Adipocyte (in vitro differentiated cells): ENCODE measurements at regions not wholly inside any gene's neighbourhood (a gene's known extent, or its start where the extent isn't known, plus 50 kb on each side); places are given as distances from the start of the nearest gene placed in this dataset.

Source experiments
- DNase-seq: peaks from one replicate; pipeline ENCODE4 v3.0.0-alpha.2; 2015; ENCODE audit warnings: low read depth
- H3K27me3 ChIP-seq: replicated peaks from 2 replicates; pipeline ENCODE4 v1.7.0; 2013; ENCODE audit warnings: mild to moderate bottlenecking, low read length, moderate library complexity; ENCODE audit not compliant: control insufficient read depth, insufficient read depth
- H3K36me3 ChIP-seq: 2 replicates; pipeline ENCODE4 v1.7.0; 2013; ENCODE audit warnings: low read length, mild to moderate bottlenecking, moderate library complexity; ENCODE audit not compliant: control insufficient read depth, insufficient read depth, severe bottlenecking
- H3K4me1 ChIP-seq: 2 replicates; pipeline ENCODE4 v1.7.0; 2013; ENCODE audit warnings: mild to moderate bottlenecking, low read length, moderate library complexity; ENCODE audit not compliant: control insufficient read depth, insufficient read depth
- H3K4me3 ChIP-seq: 2 replicates; pipeline ENCODE4 v1.7.0; 2013; ENCODE audit warnings: mild to moderate bottlenecking, low read length, moderate library complexity
- H3K9ac ChIP-seq: 2 replicates; pipeline ENCODE4 v1.7.0; 2013; ENCODE audit warnings: mild to moderate bottlenecking, low read length, moderate library complexity
- H3K9me3 ChIP-seq: 2 replicates; pipeline ENCODE4 v1.7.0; 2013; ENCODE audit warnings: mild to moderate bottlenecking, low read length, moderate library complexity; ENCODE audit not compliant: control insufficient read depth

DNA sequence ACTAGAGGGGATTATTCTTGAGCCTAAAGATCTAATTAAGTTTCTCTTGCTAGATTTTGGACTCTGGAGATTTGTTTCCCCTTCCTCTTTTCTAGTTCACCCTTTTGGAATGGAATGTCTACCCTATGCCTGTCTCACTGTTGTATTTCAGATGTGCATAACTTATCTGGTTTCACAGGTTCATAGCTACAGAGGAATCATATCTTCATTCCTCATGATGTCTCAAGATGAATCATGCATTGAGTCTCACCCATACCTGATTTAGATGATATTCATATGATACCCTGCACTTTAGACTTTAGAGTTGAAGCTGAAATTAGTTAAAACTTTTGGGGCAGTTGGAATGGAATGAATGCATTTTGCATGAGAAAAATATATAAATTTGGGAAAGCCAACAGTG, 246.7 kb downstream of the HS3ST1 start:
- no peaks in the 10 kb centered on the region for H3K36me3 ChIP-seq
- no peak overlapping the region for H3K4me3 ChIP-seq
- H3K9ac ChIP-seq: no peak overlapping the region
- H3K9me3 ChIP-seq: no peaks in the 10 kb centered on the region
- peaks cover 3% of the 10 kb centered on the region for H3K4me1 ChIP-seq
- H3K27me3 ChIP-seq: no peaks in the 10 kb centered on the region
- no peak for DNase-seq

DNA sequence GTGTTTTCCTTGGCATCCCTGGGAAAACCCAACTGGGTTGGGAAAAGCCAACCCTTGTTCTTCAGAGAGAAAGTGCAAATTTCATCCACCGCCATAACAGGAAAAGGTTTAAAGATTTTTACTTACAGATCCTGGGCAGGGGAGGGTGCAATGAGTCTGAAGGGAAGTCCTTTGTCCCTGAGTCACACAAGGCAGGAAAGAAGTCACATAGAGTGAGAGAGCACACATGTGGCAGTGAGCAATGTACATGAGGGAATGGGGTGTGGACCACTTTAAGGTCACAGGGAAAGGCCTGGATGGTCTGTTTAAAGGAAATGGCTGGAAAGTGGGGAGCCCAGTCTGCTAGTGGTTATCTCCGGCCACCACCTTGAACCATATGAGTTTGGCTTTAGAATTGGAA, 248.9 kb downstream of the HS3ST1 start:
- H3K4me3 ChIP-seq: no peak overlapping the region
- no peaks in the 10 kb centered on the region for H3K9me3 ChIP-seq
- H3K36me3 ChIP-seq: no peaks in the 10 kb centered on the region
- no peak overlapping the region for H3K9ac ChIP-seq
- H3K4me1 ChIP-seq: peaks cover 3% of the 10 kb centered on the region
- DNase-seq: no peak
- H3K27me3 ChIP-seq: no peaks in the 10 kb centered on the region

DNA sequence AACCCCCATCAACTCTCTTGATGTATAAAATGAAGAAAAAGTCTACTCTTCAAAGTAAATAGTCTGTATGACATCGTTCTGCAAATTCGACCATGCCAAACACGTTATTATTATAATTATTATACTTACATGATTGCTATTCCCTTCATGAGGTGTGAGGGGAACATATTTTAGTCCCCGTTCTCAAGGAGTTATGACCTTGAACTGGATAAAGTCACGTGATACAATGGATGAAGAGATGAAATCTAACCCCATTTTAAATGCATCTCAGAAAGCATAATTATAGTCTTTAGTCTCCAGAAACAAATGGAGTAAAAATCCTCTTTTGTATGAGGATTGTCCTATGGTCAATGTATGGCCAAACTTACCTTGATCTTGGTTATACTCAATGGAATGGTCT, 250.3 kb downstream of the HS3ST1 start:
- H3K9me3 ChIP-seq: no peaks in the 10 kb centered on the region
- no peak for DNase-seq

DNA sequence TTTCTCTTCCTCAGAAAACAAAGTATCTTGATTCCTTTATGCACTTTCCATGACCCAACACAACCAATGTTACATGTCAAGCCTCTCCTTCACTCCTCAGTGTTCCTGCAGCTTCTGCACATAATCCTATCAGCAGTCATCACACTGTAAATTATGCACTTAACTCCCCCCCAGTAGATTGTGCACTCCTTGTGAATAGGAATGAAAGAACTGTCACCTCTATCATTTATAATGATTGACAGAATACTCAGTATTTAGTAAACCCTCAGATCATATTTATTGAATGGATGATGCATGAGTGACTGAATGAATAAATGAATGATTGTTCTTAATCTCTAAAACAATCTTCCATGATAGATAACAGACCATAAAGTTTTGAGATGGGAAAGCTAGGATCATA, 253.3 kb downstream of the HS3ST1 start:
- no peak overlapping the region for H3K4me3 ChIP-seq
- H3K36me3 ChIP-seq: no peaks in the 10 kb centered on the region
- H3K9me3 ChIP-seq: no peaks in the 10 kb centered on the region
- no peaks in the 10 kb centered on the region for H3K4me1 ChIP-seq
- no peak overlapping the region for H3K9ac ChIP-seq
- H3K27me3 ChIP-seq: no peaks in the 10 kb centered on the region
- DNase-seq: no peak

More for the DNA sequence above, 250.3 kb downstream of the HS3ST1 start:
- no peaks in the 10 kb centered on the region for H3K27me3 ChIP-seq
- H3K4me1 ChIP-seq: peaks cover 3% of the 10 kb centered on the region
- H3K36me3 ChIP-seq: no peaks in the 10 kb centered on the region
- H3K9ac ChIP-seq: no peak overlapping the region
- no peak overlapping the region for H3K4me3 ChIP-seq

DNA sequence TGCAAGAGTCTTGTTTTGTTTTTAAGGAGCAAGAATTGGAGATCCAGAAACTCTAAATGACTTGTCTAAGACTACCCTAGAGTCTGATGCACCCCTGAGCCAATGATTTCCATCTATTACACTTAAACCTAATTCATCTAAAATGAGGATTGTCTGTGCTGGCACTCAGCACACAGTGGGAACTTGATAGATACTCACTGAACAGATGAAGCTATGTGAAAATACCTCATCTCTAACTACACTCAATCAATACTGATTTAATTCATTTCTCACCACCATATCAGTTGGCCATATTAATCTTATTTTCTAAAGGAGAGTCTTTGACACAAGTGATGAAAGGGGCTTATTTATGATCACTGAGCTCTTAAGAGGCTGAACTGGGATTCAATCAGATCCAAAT, 262.1 kb downstream of the HS3ST1 start:
- H3K36me3 ChIP-seq: no peaks in the 10 kb centered on the region
- no peak overlapping the region for H3K9ac ChIP-seq
- no peak for DNase-seq
- no peaks in the 10 kb centered on the region for H3K4me1 ChIP-seq
- no peaks in the 10 kb centered on the region for H3K9me3 ChIP-seq
- H3K4me3 ChIP-seq: no peak overlapping the region
- no peaks in the 10 kb centered on the region for H3K27me3 ChIP-seq

DNA sequence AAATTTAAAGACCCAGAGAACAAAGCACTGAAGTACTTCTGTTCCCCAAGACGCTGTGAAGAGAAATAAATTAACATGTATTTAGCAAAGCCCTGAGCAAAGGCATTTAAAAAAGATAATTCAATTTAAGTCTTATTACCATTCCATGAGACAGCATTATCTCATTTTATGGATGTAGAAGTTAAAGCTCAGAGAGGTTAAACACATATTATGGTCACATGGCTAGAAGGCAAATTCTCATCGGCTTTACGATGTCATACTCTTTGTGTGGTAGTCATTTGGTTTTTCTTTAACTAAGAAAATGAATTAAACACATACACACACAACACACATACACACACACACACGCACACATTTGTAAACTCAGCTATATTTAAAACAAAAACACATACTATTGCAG, 262.7 kb downstream of the HS3ST1 start:
- H3K9me3 ChIP-seq: no peaks in the 10 kb centered on the region
- no peaks in the 10 kb centered on the region for H3K4me1 ChIP-seq
- H3K9ac ChIP-seq: no peak overlapping the region
- no peaks in the 10 kb centered on the region for H3K36me3 ChIP-seq
- no peak for DNase-seq
- H3K27me3 ChIP-seq: no peaks in the 10 kb centered on the region
- H3K4me3 ChIP-seq: no peak overlapping the region

DNA sequence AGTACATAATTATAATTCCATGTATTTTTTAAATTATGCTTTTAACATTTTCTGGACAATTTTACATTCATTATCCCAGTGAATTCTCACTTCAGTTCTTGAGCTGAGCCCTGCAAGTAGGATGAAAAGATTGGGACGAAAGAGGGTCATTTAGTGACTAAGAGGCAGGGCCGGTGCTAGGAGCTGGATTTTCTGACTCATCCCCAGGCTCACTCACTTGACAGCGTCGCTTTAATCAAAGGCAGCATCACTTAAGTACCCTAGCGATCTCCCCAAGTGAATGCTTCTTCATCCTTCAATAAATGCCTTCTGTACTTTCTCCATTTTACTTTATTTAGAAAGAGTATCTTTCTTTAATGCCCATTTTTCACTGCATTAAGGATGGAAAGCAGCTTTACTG, 263.6 kb downstream of the HS3ST1 start:
- H3K4me3 ChIP-seq: no peak overlapping the region
- no peaks in the 10 kb centered on the region for H3K4me1 ChIP-seq
- no peaks in the 10 kb centered on the region for H3K9me3 ChIP-seq
- H3K36me3 ChIP-seq: no peaks in the 10 kb centered on the region
- H3K9ac ChIP-seq: no peak overlapping the region
- H3K27me3 ChIP-seq: no peaks in the 10 kb centered on the region
- no peak for DNase-seq

DNA sequence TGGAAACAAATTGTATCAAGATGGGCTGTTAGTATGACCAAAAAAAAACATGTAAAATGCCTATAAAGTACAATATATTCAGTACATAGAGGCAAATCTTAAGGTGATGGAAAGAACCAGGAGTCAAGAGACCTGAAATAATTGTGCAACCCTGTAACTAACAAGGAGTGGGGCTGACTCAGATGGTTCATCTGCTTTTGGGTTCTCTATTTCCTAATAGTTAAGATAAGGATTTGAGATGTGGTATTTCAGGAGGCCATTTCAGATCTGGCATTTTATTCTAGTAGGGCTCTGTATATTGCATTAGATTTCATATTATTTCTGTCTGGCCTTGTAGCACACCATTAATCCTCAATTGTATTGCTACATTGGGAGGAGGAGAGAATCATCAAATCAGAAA, 268.4 kb downstream of the HS3ST1 start:
- H3K36me3 ChIP-seq: no peaks in the 10 kb centered on the region
- H3K4me1 ChIP-seq: peaks cover 5% of the 10 kb centered on the region
- no peak for DNase-seq
- no peak overlapping the region for H3K9ac ChIP-seq
- no peak overlapping the region for H3K4me3 ChIP-seq
- no peaks in the 10 kb centered on the region for H3K9me3 ChIP-seq
- no peaks in the 10 kb centered on the region for H3K27me3 ChIP-seq

DNA sequence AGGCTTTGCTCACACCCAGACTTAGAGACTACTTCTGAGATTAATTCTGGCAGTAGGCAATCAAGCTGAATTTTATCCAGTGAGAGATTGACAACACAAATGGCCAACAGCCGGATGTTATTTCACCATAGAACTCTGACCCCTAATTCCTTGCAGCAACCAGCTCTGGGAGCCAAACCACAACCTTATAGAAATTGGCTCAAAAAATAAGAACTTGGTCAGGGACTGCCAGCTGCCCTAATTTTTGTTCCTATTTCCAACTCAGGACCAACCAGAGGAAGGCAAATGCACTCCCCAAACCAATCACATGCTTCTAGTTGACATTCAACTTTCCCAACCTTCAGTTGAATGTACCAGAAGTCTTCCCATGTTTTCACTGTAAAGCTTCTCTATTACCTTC, 269.7 kb downstream of the HS3ST1 start:
- Histone ChIP-seq H3K9ac (no peak overlapping the region), H3K27me3 (no peaks in the 10 kb centered on the region), H3K4me3 (no peak overlapping the region), H3K36me3 (no peaks in the 10 kb centered on the region), H3K4me1 (peaks cover 12% of the 10 kb centered on the region), H3K9me3 (no peaks in the 10 kb centered on the region)
- DNase-seq: no peak

DNA sequence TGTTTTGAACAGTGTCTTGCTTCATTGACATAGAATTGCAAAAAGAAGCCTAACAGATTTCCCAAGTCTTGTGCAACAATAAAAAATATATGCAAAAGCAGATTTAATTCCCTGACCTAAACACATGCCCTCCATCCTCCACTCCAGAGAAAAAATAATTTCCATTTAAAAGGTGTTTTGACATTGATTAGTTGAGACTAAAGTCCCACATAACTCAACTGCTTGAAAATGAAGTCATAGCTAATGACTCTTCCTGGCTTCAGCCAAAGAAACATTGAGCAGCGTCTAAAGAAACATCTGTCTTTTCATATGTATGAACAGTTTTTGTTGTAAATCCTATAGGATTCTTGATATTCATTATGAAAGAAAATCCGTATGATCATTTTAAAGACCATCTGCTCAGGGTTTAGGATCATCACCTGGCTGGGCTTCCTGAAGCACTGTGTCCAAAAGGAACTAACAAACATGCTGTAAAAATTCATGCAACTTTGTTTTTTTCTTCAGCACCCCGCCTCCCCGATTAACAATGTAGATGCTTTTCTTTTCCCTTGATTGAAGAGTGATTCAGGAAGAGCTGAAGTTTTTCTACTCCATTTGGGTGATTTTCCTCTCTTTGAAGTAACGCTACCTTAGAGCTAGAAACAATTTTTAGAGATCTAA, 273.4 kb downstream of the HS3ST1 start:
- DNase-seq: no peak
- no peaks in the 10 kb centered on the region for H3K27me3 ChIP-seq
- no peaks in the 10 kb centered on the region for H3K36me3 ChIP-seq
- H3K4me1 ChIP-seq: peaks cover 12% of the 10 kb centered on the region
- H3K4me3 ChIP-seq: peak overlapping the region; percentile 23
- H3K9ac ChIP-seq: no peak overlapping the region
- no peaks in the 10 kb centered on the region for H3K9me3 ChIP-seq

DNA sequence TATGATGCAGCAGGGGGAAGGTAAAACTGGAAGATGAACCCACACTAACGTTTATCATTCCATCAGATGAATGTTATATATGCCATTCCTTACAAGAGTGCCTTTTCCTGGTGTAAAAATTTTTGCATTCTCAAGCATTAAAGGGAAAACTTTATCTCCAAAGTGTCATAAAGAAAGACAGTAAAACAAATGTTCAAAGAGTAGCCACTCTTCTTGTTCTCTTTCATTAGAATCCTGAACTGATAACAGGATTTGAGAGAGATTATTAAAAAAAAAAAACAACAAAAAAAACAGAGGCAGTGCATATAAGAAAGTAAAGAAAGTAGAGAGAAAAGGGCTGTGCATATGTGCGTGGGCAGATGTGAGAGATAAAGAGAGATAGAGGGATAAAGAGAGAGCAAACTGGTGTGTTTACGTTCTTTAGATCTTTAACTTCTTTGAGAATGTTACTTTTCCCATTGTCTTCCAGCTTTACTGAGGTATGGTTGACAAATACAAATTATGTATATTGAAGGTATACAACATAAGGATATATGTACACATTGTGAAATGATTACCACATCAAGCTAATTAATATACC, 275.4 kb downstream of the HS3ST1 start:
- Histone ChIP-seq H3K4me3 (no peak overlapping the region), H3K36me3 (no peaks in the 10 kb centered on the region), H3K27me3 (no peaks in the 10 kb centered on the region), H3K9me3 (no peaks in the 10 kb centered on the region), H3K9ac (no peak overlapping the region), H3K4me1 (peaks cover 12% of the 10 kb centered on the region)
- DNase-seq: no peak

DNA sequence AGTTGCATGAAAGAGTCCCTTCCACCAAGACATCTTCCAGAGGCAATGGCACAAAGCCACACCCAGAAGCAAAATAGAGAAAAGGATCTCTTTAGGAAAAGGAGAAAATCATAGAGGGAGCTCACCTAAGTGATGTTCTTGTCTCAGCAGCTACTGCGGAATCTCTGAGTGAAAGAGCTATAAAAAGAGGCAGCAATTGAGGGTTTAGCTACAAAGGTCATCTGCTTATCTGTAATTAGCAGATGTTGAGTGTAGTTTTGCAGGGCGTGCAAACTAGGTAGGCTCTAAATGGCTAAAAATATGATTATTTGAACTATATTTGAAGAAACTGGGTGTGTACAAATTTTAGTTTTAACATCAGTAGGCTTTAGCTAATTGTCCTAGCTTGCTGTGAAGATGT, 276.0 kb downstream of the HS3ST1 start:
- H3K36me3 ChIP-seq: no peaks in the 10 kb centered on the region
- H3K27me3 ChIP-seq: no peaks in the 10 kb centered on the region
- no peak overlapping the region for H3K9ac ChIP-seq
- H3K4me3 ChIP-seq: no peak overlapping the region
- no peak for DNase-seq
- no peaks in the 10 kb centered on the region for H3K9me3 ChIP-seq
- H3K4me1 ChIP-seq: peaks cover 12% of the 10 kb centered on the region
